ENCODE measurements at regions not wholly inside any gene's neighbourhood (a gene's known extent, or its start where the extent isn't known, plus 50 kb on each side); places are given as distances from the start of the nearest gene placed in this dataset.

GRCh38 chr9:28120184-28120583 is 546.9 kb upstream of the C9orf72 start:
- TF ChIP-seq POLR2A (conservative IDR thresholded peaks at IDR 0.05) (no peak), PRPF4 (IDR thresholded peaks at IDR 0.05; ENCODE audit: insufficient read depth, low read depth, low read length, poor library complexity, severe bottlenecking) (no peak), ZNF830 (CRISPR knock-in tag; IDR thresholded peaks at IDR 0.05) (no peak), RBM39 (optimal IDR thresholded peaks at IDR 0.05; ENCODE audit: low read depth, low read length) (no peak), CTCF (IDR thresholded peaks at IDR 0.05 in 2 of 3, conservative IDR thresholded peaks at IDR 0.05 in 1 of 3; ENCODE audit: insufficient read depth in 2 of 3, low read depth in 1 of 3, low read length in 3 of 3) (no peak)

All from K562 (cell line).